ENCODE measurements at regions not wholly inside any gene's neighbourhood (a gene's known extent, or its start where the extent isn't known, plus 50 kb on each side); places are given as distances from the start of the nearest gene placed in this dataset.

DNA sequence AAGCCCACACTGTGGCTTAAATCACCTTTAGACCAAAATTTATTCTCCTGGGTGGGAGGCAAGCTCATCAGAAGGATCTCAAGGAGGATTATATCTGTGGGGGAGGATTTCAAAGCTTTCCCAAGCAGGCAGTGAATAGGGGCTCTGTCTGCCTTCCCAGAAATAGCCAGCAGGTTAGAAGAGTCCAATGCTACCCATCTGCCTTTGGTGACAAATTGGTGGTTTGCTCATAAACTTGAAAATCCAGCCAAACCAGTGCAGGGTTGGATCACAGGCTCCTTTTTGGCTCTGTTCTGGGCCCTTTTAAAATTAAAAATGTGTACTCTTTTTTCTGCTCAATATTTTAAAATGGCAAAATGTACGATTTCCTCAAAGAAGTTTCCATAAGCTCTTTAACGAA lies 118.9 kb upstream of the ZC3H11B start:
- WGBS, 2 donors: 86 to 93% methylated on average over 2 of the region's 2 CpGs
- no peaks in the 10 kb centered on the region for H3K27me3 ChIP-seq (ENCODE audit: control insufficient read depth in 3 of 3, insufficient read depth in 3 of 3, low read length in 2 of 3)
- no peak for DNase-seq
- no peak overlapping the region for H3K27ac ChIP-seq (ENCODE audit: low read depth in 1 of 2, low read length in 1 of 2)
- ATAC-seq (ENCODE audit: insufficient read depth, low FRiP score): no peak
- TF ChIP-seq, protein P1, sequence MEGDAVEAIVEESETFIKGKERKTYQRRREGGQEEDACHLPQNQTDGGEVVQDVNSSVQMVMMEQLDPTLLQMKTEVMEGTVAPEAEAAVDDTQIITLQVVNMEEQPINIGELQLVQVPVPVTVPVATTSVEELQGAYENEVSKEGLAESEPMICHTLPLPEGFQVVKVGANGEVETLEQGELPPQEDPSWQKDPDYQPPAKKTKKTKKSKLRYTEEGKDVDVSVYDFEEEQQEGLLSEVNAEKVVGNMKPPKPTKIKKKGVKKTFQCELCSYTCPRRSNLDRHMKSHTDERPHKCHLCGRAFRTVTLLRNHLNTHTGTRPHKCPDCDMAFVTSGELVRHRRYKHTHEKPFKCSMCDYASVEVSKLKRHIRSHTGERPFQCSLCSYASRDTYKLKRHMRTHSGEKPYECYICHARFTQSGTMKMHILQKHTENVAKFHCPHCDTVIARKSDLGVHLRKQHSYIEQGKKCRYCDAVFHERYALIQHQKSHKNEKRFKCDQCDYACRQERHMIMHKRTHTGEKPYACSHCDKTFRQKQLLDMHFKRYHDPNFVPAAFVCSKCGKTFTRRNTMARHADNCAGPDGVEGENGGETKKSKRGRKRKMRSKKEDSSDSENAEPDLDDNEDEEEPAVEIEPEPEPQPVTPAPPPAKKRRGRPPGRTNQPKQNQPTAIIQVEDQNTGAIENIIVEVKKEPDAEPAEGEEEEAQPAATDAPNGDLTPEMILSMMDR (IDR thresholded peaks at IDR 0.05; ENCODE audit: control extremely low read depth, extremely low read depth): no peak
- no peak overlapping the region for H3K9ac ChIP-seq (ENCODE audit: insufficient read depth in 1 of 2, low read length in 2 of 2)
- H3K4me1 ChIP-seq (ENCODE audit: control insufficient read depth in 5 of 5, insufficient read depth in 5 of 5, low read length in 5 of 5): peaks cover 0 to 7% (median 0%) of the 10 kb centered on the region in 5 donors
- no peak overlapping the region for H3K4me3 ChIP-seq
- no peaks in the 10 kb centered on the region for H3K36me3 ChIP-seq (ENCODE audit: control insufficient read depth in 4 of 4, insufficient read depth in 4 of 4, low read length in 4 of 4)
- peaks cover 0 to 3% (median under 1%) of the 10 kb centered on the region in 4 donors for H3K9me3 ChIP-seq (ENCODE audit: control insufficient read depth in 4 of 4, insufficient read depth in 3 of 4, low read length in 3 of 4)

DNA sequence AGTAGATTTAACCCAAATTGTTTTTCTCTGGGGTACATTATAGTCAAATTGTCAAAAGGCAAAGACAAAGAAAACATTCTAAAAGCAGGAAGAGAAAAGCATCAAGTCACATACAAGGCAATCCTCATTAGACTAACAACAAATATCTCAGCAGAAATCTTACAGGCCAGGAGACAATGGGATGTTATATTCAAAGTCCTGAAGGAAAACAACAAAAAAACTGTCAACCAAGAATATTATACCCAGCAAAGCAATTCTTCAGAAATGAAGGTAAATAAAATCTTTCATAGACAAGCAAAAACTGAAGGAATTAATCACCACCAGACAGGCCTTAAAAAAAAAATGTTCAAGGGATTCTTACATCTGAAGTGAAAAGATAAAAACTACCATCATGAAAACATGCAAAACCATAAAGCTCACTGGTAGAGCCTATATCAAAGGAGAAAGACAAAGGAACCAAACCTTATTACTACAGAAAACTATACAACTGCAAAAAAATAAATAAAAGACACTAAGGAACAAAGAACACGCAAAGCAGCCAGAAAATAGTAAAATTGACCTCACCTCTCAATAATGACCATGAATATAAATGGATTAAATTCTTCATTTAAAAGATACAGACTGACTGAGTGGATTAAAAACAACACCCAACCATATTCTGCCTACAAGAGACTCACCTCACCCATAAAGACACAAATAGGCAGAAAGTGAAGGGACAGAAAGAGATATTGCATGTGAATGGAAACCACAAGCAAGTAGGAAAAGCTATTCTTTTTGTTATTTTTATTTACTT lies 113.8 kb upstream of the ZC3H11B start:
- WGBS, 2 donors: 91 to 96% methylated on average over 1 of the region's 1 CpG
- H3K27me3 ChIP-seq (ENCODE audit: control insufficient read depth in 3 of 3, insufficient read depth in 3 of 3, low read length in 2 of 3): no peaks in the 10 kb centered on the region
- H3K4me1 ChIP-seq (ENCODE audit: control insufficient read depth in 5 of 5, insufficient read depth in 5 of 5, low read length in 5 of 5): peaks cover 0 to 2% (median 0%) of the 10 kb centered on the region in 5 donors
- no peak overlapping the region for H3K9ac ChIP-seq (ENCODE audit: insufficient read depth in 1 of 2, low read length in 2 of 2)
- TF ChIP-seq, protein P1 (IDR thresholded peaks at IDR 0.05; ENCODE audit: control extremely low read depth, extremely low read depth): no peak
- ATAC-seq (ENCODE audit: insufficient read depth, low FRiP score): no peak
- H3K9me3 ChIP-seq (ENCODE audit: control insufficient read depth in 4 of 4, insufficient read depth in 3 of 4, low read length in 3 of 4): peaks cover 0 to 13% (median 5%) of the 10 kb centered on the region in 4 donors
- no peak overlapping the region for H3K27ac ChIP-seq (ENCODE audit: low read depth in 1 of 2, low read length in 1 of 2)
- no peak overlapping the region for H3K4me3 ChIP-seq
- H3K36me3 ChIP-seq (ENCODE audit: control insufficient read depth in 4 of 4, insufficient read depth in 4 of 4, low read length in 4 of 4): no peaks in the 10 kb centered on the region
- DNase-seq: no peak

DNA sequence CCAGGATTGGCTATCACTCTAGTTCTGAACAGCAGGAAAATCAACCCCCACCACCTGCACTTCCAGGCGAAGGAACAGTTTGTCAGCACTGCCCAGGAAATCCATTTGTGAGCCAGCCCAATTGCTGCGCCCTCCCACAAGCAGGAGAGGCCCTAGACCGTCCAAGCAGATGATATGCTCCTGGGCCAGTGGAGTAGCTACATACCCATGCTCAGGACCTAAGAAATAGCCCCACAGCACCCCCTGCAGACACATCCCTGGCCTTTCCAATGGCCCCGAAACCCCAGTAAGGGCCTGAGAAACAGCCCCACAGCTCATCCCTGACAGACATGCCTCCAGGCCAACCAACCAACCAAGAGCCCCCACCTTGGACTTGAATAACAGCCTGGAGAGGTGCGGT lies 111.5 kb upstream of the ZC3H11B start:
- TF ChIP-seq, protein P1 (IDR thresholded peaks at IDR 0.05; ENCODE audit: control extremely low read depth, extremely low read depth): no peak
- Histone ChIP-seq H3K27me3 (ENCODE audit: control insufficient read depth in 3 of 3, insufficient read depth in 3 of 3, low read length in 2 of 3) (no peaks in the 10 kb centered on the region), H3K4me1 (ENCODE audit: control insufficient read depth in 5 of 5, insufficient read depth in 5 of 5, low read length in 5 of 5) (no peaks in the 10 kb centered on the region), H3K9ac (ENCODE audit: insufficient read depth in 1 of 2, low read length in 2 of 2) (no peak overlapping the region), H3K4me3 (no peak overlapping the region), H3K27ac (ENCODE audit: low read depth in 1 of 2, low read length in 1 of 2) (no peak overlapping the region), H3K9me3 (ENCODE audit: control insufficient read depth in 4 of 4, insufficient read depth in 3 of 4, low read length in 3 of 4) (peaks cover 0 to 13% (median 5%) of the 10 kb centered on the region in 4 donors), H3K36me3 (ENCODE audit: control insufficient read depth in 4 of 4, insufficient read depth in 4 of 4, low read length in 4 of 4) (no peaks in the 10 kb centered on the region)
- ATAC-seq (ENCODE audit: insufficient read depth, low FRiP score) (no peak), DNase-seq (no peak)
- WGBS, 2 donors: 81 to 89% methylated on average over 5 of the region's 5 CpGs
